Transverse colon (tissue), 4 donors: ENCODE measurements at regions not wholly inside any gene's neighbourhood (a gene's known extent, or its start where the extent isn't known, plus 50 kb on each side); places are given as distances from the start of the nearest gene placed in this dataset.

Experiments used
- DNase-seq: peaks from one replicate; pipeline ENCODE4 v3.0.0-alpha.2; 2019
- H3K27ac ChIP-seq, 4 donors: fragments of 200-600 bp; sonication (generic); 2 replicates each; pipeline ENCODE4 v1.5.1; 2016 to 2018; ENCODE audit warnings: inconsistent platforms in 4 of 4
- H3K27me3 ChIP-seq: fragments of 200-600 bp; sonication (generic); 2 replicates; pipeline ENCODE4 v1.5.1; 2017; ENCODE audit warnings: inconsistent platforms
- H3K36me3 ChIP-seq, 4 donors: fragments of 200-600 bp; sonication (generic); 2 replicates each; pipeline ENCODE4 v1.5.1; 2017 to 2019; ENCODE audit warnings: inconsistent platforms in 4 of 4
- H3K4me1 ChIP-seq, 4 donors: fragments of 200-600 bp; sonication (generic); 2 replicates each; pipeline ENCODE4 v1.5.1; 2017 to 2020; ENCODE audit warnings: inconsistent platforms in 4 of 4
- H3K4me3 ChIP-seq, 4 donors: fragments of 200-600 bp; sonication (generic); 1 replicate in 1 of 4; 2 replicates in 3 of 4; pipeline versions ENCODE4 v1.5.1 to v1.6.1; 2017 to 2019; ENCODE audit warnings: inconsistent platforms in 4 of 4
- H3K9me3 ChIP-seq, 2 donors: fragments of 200-600 bp; sonication (generic); 2 replicates each; pipeline ENCODE4 v1.5.1; 2017 to 2019; ENCODE audit warnings: inconsistent platforms in 2 of 2
- EP300 ChIP-seq: sonication (generic); formaldehyde crosslinking; IDR thresholded peaks from one replicate; pipeline ENCODE4 v1.6.1; 2017; ENCODE audit warnings: antibody characterized with exemption, low read depth
- POLR2A ChIP-seq: fragments of 450-650 bp; IDR thresholded peaks from one replicate; pipeline ENCODE4 v1.6.1; 2016; ENCODE audit warnings: antibody characterized with exemption, mild to moderate bottlenecking, moderate library complexity
- POLR2AphosphoS5 ChIP-seq, 3 donors: sonication (generic); formaldehyde crosslinking; IDR thresholded peaks; one replicate each; pipeline ENCODE4 v1.6.1; 2016; ENCODE audit warnings: antibody characterized with exemption in 3 of 3
- WGBS, 2 donors: methylation state at CpG; one replicate each; pipeline ENCODE4 v1.1.5; 2018; ENCODE audit warnings: low coverage in 1 of 2; 5-methylcytosine and 5-hydroxymethylcytosine counted together
- in situ Hi-C, 4 donors: fragments of 200-750 bp; cut with MboI; loops; one replicate each; pipeline versions ENCODE4 v1.15.0 to v1.15.1; 2017; ENCODE audit warnings: low sequenced_read_pairs in 3 of 4, low pct_ligation_motif_present in 1 of 4, low pct_unique_long_range_greater_than_20kb in 1 of 4
- intact Hi-C: fragments of 100-400 bp; cut with DNase I; formaldehyde crosslinking; loops from one replicate; pipeline ENCODE4 v1.15.1; 2023; ENCODE audit warnings: low total_unique reads
- TF ChIP-seq, protein P1 (sequence below), 5 experiments: fragments of 200-600 bp in 3 of 5; fragments of 450-650 bp in 2 of 5; sonication (generic) in 3 of 5; IDR thresholded peaks; 1 replicate in 2 of 5; 2 replicates in 3 of 5; pipeline ENCODE4 v1.5.1; 2016 to 2017; ENCODE audit warnings: antibody characterized with exemption in 5 of 5, inconsistent platforms in 3 of 5, mild to moderate bottlenecking in 2 of 5, moderate library complexity in 1 of 5

DNA sequence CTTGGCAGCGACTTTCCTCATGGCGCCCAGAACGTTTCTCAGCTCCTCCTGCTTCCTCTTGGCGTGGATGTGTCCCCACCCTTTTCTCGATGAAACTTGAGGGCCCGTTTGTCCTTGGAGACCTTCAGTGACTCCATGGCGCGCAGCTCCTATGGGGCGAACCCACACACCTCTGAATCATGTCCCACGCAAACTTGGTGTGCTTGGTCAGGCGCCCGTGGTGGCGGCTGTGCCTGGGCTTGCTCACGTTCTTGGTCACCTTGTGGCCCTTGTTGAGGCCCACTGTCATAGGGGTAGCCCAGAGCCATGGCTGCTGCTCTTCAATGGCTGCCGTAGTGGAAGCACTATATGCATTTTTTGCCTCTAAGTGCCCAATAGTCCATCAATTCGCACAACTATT is 117.5 kb upstream of the FOXP2 start:
- Histone ChIP-seq H3K27me3 (no peaks in the 10 kb centered on the region), H3K4me1 (no peaks in the 10 kb centered on the region), H3K36me3 (no peaks in the 10 kb centered on the region), H3K4me3 (no peak overlapping the region), H3K9me3 (no peaks in the 10 kb centered on the region), H3K27ac (no peak overlapping the region)
- no peak for DNase-seq
- in situ Hi-C loops: no loop called here
- intact Hi-C loops: no loop called here
- 92 to 93% methylated on average over 8 to 16 of the region's 16 CpGs for WGBS, 2 donors
- TF ChIP-seq POLR2A (no peak), POLR2AphosphoS5 (IDR thresholded peaks at IDR 0.05) (no peak), EP300 (no peak)
- TF ChIP-seq, protein P1, sequence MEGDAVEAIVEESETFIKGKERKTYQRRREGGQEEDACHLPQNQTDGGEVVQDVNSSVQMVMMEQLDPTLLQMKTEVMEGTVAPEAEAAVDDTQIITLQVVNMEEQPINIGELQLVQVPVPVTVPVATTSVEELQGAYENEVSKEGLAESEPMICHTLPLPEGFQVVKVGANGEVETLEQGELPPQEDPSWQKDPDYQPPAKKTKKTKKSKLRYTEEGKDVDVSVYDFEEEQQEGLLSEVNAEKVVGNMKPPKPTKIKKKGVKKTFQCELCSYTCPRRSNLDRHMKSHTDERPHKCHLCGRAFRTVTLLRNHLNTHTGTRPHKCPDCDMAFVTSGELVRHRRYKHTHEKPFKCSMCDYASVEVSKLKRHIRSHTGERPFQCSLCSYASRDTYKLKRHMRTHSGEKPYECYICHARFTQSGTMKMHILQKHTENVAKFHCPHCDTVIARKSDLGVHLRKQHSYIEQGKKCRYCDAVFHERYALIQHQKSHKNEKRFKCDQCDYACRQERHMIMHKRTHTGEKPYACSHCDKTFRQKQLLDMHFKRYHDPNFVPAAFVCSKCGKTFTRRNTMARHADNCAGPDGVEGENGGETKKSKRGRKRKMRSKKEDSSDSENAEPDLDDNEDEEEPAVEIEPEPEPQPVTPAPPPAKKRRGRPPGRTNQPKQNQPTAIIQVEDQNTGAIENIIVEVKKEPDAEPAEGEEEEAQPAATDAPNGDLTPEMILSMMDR (IDR thresholded peaks at IDR 0.05): no peak

DNA sequence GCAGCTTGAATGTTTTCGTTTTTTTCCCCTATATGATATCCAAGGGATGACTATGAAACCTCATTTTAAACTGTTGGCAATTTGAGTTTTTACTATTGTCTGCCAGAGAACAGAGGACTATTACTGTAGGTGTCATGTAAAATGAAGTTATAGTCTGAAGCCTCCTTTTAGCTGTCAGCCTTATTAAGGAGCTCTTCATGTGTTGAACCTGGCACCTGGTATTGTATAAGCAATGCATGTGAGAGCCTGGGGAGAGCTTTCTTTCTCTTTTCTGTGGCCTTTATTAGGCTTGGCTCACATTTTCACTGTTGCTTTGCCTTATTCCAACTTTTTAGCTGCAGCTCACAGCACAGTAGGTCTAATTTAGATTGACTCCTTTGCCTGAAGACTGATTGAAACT is 119.1 kb upstream of the FOXP2 start:
- intact Hi-C loops (no loop called here), in situ Hi-C loops (no loop called here)
- H3K9me3 ChIP-seq: no peaks in the 10 kb centered on the region
- H3K27me3 ChIP-seq: no peaks in the 10 kb centered on the region
- H3K4me3 ChIP-seq: no peak overlapping the region
- WGBS, 2 donors: 79 to 100% methylated on average over 1 of the region's 1 CpG
- no peaks in the 10 kb centered on the region for H3K36me3 ChIP-seq
- no peak for DNase-seq
- H3K27ac ChIP-seq: no peak overlapping the region
- TF ChIP-seq, protein P1 (IDR thresholded peaks at IDR 0.05): no peak
- no peak for TF ChIP-seq EP300
- no peak for TF ChIP-seq POLR2AphosphoS5 (IDR thresholded peaks at IDR 0.05)
- no peak for TF ChIP-seq POLR2A
- H3K4me1 ChIP-seq: no peaks in the 10 kb centered on the region

DNA sequence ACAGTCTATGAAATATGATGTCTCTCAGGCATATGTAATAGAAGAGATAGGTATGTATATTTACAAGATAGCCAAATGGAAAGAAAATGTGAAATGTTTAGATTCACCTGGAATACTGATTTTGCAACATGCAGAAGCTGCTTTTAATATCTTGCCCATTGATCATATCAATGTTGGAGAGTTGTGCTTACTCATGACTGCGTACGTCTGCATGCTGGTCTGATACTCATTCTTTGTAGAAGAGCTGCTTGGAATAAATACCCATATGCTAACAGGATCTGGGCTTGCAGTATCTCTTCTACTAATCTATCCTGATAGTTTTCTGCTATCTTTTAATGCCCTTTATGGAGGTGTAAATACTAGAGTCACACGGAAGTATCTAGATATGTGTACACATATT is 120.6 kb upstream of the FOXP2 start:
- intact Hi-C loops: no loop called here
- Histone ChIP-seq H3K9me3 (no peaks in the 10 kb centered on the region), H3K4me1 (no peaks in the 10 kb centered on the region), H3K27me3 (no peaks in the 10 kb centered on the region), H3K27ac (no peak overlapping the region), H3K36me3 (no peaks in the 10 kb centered on the region), H3K4me3 (no peak overlapping the region)
- no peak for TF ChIP-seq POLR2AphosphoS5 (IDR thresholded peaks at IDR 0.05)
- TF ChIP-seq POLR2A: no peak
- TF ChIP-seq, protein P1 (IDR thresholded peaks at IDR 0.05): no peak
- WGBS, 2 donors: 84 to 97% methylated on average over 3 of the region's 3 CpGs
- no peak for DNase-seq
- in situ Hi-C loops: no loop called here

DNA sequence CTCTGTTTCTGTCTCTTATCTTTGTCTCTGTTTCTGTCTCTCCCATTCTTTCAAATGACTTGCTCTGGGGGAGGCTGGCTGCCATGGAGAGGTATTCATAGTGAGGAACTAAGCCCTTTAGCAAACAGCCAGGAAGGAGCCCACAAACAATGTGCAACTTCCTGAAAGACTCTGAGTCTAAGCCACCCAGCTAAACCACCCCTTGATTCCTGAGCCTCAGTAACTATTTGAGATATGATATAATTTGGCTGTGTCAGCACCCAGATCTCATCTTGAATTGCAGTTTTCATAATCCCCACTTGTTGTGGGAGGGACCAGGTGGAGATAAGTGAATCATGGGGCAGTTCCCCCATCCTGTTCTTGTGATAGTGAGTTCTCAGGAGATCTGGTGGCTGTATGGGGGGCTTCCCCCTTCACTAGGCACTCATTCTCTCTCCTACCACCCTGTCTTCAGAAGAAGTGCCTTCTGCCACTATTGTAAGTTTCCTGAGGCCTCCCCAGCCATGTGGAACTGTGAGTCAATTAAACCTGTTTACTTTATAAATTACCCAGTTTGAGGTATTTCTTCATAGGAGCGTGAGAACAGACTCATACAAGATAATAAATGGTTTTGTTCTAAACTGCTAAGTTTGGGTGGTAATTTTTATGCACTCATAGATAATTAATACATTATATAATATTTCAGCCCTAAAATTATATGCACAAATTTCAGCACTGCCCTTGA is 121.2 kb upstream of the FOXP2 start:
- WGBS, 2 donors: 73 to 80% methylated on average over 1 of the region's 1 CpG
- H3K27ac ChIP-seq: no peak overlapping the region
- DNase-seq: no peak
- intact Hi-C loops: no loop called here
- in situ Hi-C loops: no loop called here
- H3K4me1 ChIP-seq: no peaks in the 10 kb centered on the region
- H3K9me3 ChIP-seq: no peaks in the 10 kb centered on the region
- no peak for TF ChIP-seq POLR2A
- TF ChIP-seq, protein P1 (IDR thresholded peaks at IDR 0.05): no peak
- TF ChIP-seq POLR2AphosphoS5 (IDR thresholded peaks at IDR 0.05): no peak
- no peak for TF ChIP-seq EP300
- H3K4me3 ChIP-seq: no peak overlapping the region
- no peaks in the 10 kb centered on the region for H3K27me3 ChIP-seq
- H3K36me3 ChIP-seq: no peaks in the 10 kb centered on the region
